K562 (cell line): ENCODE measurements at regions not wholly inside any gene's neighbourhood (a gene's known extent, or its start where the extent isn't known, plus 50 kb on each side); places are given as distances from the start of the nearest gene placed in this dataset.

Experiments used
- TFAP4 ChIP-seq: sonication (generic); formaldehyde crosslinking; IDR thresholded peaks from 2 replicates; pipeline ENCODE4 v1.8.0; 2022; ENCODE audit warnings: missing genetic modification reagents, mild to moderate bottlenecking, moderate library complexity, borderline replicate concordance
- ZNF592 ChIP-seq: fragments of 450-650 bp; IDR thresholded peaks from 2 replicates; pipeline ENCODE4 v1.6.1; 2017; ENCODE audit warnings: antibody characterized with exemption, mild to moderate bottlenecking
- TF ChIP-seq, protein P1 (sequence below): fragments of 450-650 bp; IDR thresholded peaks from 2 replicates; pipeline ENCODE4 v1.6.1; 2016; ENCODE audit warnings: low read depth, mild to moderate bottlenecking, moderate library complexity

DNA sequence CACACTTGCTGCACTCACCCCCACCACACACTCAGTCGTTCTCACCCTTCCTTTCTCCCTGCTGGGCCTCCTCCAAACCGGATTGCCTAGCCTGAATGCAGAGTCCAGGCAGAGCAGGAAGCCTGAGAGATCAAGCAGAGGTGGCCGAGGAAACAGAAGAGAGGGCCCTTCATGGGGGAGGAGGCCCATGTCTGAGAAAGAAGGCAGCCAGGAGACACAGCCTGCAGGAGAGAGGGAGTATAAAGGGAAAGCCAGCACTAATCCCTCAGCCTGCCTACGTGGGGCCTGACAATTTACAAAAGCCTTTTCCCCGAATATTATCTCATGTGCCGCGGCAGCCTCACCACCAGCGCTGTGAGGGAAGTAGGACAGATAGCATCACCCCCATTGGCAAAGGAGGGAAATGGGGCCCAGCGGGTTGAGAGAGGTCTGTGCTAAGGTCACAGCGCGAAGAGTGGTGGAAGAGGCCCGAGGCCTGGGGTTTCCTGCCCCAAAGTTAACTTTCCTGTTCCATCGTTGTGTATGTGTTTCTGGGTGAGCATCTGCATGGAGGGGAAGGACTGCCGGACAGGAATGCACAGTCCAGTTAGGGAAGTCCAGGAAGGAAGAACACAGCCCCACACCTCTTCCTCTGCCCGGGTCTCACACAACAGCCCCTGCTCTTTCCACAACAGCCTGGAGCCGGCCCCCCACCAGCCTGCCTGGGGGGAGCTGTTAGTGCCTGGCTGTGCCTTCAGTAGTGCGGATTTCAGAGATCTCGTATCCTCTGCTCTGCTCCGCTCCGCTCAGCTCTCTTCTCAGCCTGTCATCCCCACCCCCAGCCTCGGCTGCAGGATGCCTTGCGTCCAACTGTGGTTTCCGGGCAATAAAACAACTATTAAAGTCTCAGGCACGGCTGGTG lies 50.9 kb upstream of the BCOR start (continued):
- TF ChIP-seq, protein P1, sequence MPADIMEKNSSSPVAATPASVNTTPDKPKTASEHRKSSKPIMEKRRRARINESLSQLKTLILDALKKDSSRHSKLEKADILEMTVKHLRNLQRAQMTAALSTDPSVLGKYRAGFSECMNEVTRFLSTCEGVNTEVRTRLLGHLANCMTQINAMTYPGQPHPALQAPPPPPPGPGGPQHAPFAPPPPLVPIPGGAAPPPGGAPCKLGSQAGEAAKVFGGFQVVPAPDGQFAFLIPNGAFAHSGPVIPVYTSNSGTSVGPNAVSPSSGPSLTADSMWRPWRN: 0 out of 2 replicates have a peak, but pooled peaks have one; percentile 18
- TF ChIP-seq TFAP4 (CRISPR knock-in tag) (peak; percentile 57; the same call in 1 of the 2 replicates), ZNF592 (peak; percentile 91)
